OCI-LY3 (cell line): ENCODE measurements at regions not wholly inside any gene's neighbourhood (a gene's known extent, or its start where the extent isn't known, plus 50 kb on each side); places are given as distances from the start of the nearest gene placed in this dataset.

ENCODE experiments used
- H2AFZ ChIP-seq: fragments of 200-600, 300-600 bp; shearing (Covaris generic); 2 replicates; pipeline ENCODE4 v1.6.0; 2014; ENCODE audit warnings: antibody characterized with exemption, low read depth, low read length
- H3K27ac ChIP-seq: fragments of 200-600, 300-600 bp; sonication (generic); 2 replicates; pipeline ENCODE4 v1.5.1; 2014; ENCODE audit warnings: mild to moderate bottlenecking, low read length, moderate library complexity, mixed read lengths
- H3K27me3 ChIP-seq: fragments of 200-600, 300-600 bp; sonication (generic); 2 replicates; pipeline ENCODE4 v1.6.1; 2014; ENCODE audit warnings: low read depth, low read length, mixed read lengths
- H3K36me3 ChIP-seq: fragments of 200-600, 300-600 bp; sonication (generic); replicated peaks from 2 replicates; pipeline ENCODE3; 2014; ENCODE audit warnings: low read depth, low read length, mixed read lengths
- H3K4me1 ChIP-seq: fragments of 300-600, 200-600 bp; sonication (generic); 2 replicates; pipeline ENCODE4 v1.6.1; 2014; ENCODE audit warnings: low read length, mixed read lengths
- H3K4me2 ChIP-seq: fragments of 200-600, 300-600 bp; sonication (generic); 2 replicates; pipeline ENCODE4 v1.6.1; 2014; ENCODE audit warnings: low read length, mixed read lengths
- H3K4me3 ChIP-seq: fragments of 300-600, 200-600 bp; sonication (generic); 2 replicates; pipeline ENCODE4 v1.5.1; 2014; ENCODE audit warnings: antibody characterized with exemption, mild to moderate bottlenecking, low read length, moderate library complexity
- H3K79me2 ChIP-seq: fragments of 300-600, 200-600 bp; shearing (Covaris generic); 2 replicates; pipeline ENCODE4 v1.6.1; 2014; ENCODE audit warnings: mild to moderate bottlenecking, low read length, mixed read lengths
- H3K9ac ChIP-seq: fragments of 300-600, 200-600 bp; shearing (Covaris generic); 2 replicates; pipeline ENCODE4 v1.6.0; 2014; ENCODE audit warnings: mild to moderate bottlenecking, low read length, moderate library complexity
- H3K9me3 ChIP-seq: fragments of 200-600, 300-600 bp; shearing (Covaris generic); 2 replicates; pipeline ENCODE4 v1.6.1; 2014; ENCODE audit warnings: low read length, mixed read lengths; ENCODE audit not compliant: insufficient read depth
- H4K20me1 ChIP-seq: fragments of 200-600, 300-600 bp; sonication (generic); 2 replicates; pipeline ENCODE4 v1.6.1; 2016; ENCODE audit warnings: low read length, mixed read lengths; ENCODE audit not compliant: insufficient read depth
- EZH2phosphoT487 ChIP-seq: fragments of 200-600 bp; shearing (Covaris generic); IDR thresholded peaks from 2 replicates; pipeline ENCODE4 v1.6.1; 2018; ENCODE audit warnings: antibody characterized with exemption, mixed run types, low read depth
- TF ChIP-seq, protein P1 (sequence below): fragments of 200-600, 300-600 bp; sonication (generic); IDR thresholded peaks from 2 replicates; pipeline ENCODE4 v1.5.1; 2014; ENCODE audit warnings: antibody characterized with exemption, low read length, low read depth

DNA sequence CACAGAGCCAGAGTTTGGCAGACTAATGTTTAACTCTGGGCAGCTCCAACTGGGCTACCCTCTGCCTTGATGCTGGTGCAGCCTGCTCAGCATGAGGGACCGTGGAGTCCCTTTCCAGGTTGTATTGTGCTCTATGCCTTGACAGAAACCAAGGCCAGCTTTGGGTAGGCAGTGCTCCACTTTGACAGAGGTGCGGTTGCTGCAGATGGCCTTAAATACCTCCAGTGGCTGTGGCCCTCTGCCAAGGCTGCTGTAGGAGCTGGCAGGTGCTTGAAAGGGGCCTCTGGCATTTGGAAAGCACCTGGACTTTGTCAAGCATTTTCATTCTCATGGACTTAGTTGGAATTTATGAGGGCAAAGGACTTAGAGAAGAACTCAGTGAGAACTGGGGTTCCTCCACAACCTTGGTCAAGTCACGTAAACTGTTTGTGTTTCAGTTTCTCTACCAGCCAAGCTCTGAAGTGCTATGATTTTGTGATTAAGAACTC, 249.7 kb upstream of the ZNF462 start:
- H3K4me3 ChIP-seq, result peak overlapping the region; percentile 36
- peaks cover 13% of the 10 kb centered on the region for H3K27me3 ChIP-seq

GRCh38 chr9:106615118-106615889, 247.7 kb upstream of the ZNF462 start:
- no peak overlapping the region for H2AFZ ChIP-seq
- H3K4me3 ChIP-seq, result no peak overlapping the region
- TF ChIP-seq, protein P1, sequence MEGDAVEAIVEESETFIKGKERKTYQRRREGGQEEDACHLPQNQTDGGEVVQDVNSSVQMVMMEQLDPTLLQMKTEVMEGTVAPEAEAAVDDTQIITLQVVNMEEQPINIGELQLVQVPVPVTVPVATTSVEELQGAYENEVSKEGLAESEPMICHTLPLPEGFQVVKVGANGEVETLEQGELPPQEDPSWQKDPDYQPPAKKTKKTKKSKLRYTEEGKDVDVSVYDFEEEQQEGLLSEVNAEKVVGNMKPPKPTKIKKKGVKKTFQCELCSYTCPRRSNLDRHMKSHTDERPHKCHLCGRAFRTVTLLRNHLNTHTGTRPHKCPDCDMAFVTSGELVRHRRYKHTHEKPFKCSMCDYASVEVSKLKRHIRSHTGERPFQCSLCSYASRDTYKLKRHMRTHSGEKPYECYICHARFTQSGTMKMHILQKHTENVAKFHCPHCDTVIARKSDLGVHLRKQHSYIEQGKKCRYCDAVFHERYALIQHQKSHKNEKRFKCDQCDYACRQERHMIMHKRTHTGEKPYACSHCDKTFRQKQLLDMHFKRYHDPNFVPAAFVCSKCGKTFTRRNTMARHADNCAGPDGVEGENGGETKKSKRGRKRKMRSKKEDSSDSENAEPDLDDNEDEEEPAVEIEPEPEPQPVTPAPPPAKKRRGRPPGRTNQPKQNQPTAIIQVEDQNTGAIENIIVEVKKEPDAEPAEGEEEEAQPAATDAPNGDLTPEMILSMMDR, result no peak
- no peak for TF ChIP-seq EZH2phosphoT487
- H3K27ac ChIP-seq, result no peak overlapping the region
- H3K79me2 ChIP-seq, result no peaks in the 10 kb centered on the region
- H3K9me3 ChIP-seq, result no peaks in the 10 kb centered on the region
- no peaks in the 10 kb centered on the region for H4K20me1 ChIP-seq
- H3K4me1 ChIP-seq, result peaks cover 26% of the 10 kb centered on the region
- peak overlapping the region; percentile 64 for H3K4me2 ChIP-seq
- H3K9ac ChIP-seq, result no peak overlapping the region
- no peaks in the 10 kb centered on the region for H3K36me3 ChIP-seq
- H3K27me3 ChIP-seq, result peaks cover 13% of the 10 kb centered on the region

More for the DNA sequence above, 249.7 kb upstream of the ZNF462 start:
- no peak for TF ChIP-seq EZH2phosphoT487
- Histone ChIP-seq H2AFZ (peak overlapping the region; percentile 47; the same call in 1 of the 2 replicates), H3K27ac (no peak overlapping the region), H3K9me3 (no peaks in the 10 kb centered on the region), H3K9ac (no peak overlapping the region), H3K79me2 (no peaks in the 10 kb centered on the region), H3K4me1 (peaks cover 26% of the 10 kb centered on the region), H4K20me1 (no peaks in the 10 kb centered on the region), H3K4me2 (peak overlapping the region; percentile 64), H3K36me3 (no peaks in the 10 kb centered on the region)

DNA sequence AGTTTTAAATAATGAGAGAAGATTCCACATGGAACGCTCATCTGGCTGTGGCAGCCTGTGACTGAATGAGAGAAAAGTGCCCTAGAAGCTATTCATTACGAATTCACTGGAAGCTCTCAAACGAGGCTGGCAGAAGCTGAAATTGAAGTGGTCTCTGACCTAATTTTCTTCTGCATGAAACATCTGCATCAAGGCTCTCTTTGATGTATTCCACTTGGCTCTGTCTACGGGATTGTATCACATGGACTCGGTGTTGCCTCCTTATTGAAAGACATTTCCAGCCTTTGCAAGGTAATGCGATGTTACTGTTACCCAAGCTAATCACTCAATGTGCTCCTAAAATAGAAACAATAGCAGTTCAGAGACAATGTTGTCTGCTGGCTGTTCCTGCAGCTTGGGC, 246.9 kb upstream of the ZNF462 start:
- Histone ChIP-seq H3K4me1 (peaks cover 26% of the 10 kb centered on the region), H3K4me2 (no peak overlapping the region), H3K27me3 (peaks cover 13% of the 10 kb centered on the region), H3K27ac (no peak overlapping the region), H3K79me2 (no peaks in the 10 kb centered on the region), H3K9ac (no peak overlapping the region), H4K20me1 (no peaks in the 10 kb centered on the region), H3K4me3 (no peak overlapping the region), H3K36me3 (no peaks in the 10 kb centered on the region), H3K9me3 (no peaks in the 10 kb centered on the region), H2AFZ (no peak overlapping the region)
- TF ChIP-seq EZH2phosphoT487, result no peak
- TF ChIP-seq, protein P1, result no peak

GRCh38 chr9:106616851-106617345, 246.1 kb upstream of the ZNF462 start:
- H3K27ac ChIP-seq, result no peak overlapping the region
- H3K79me2 ChIP-seq, result no peaks in the 10 kb centered on the region
- H3K36me3 ChIP-seq, result no peaks in the 10 kb centered on the region
- no peak overlapping the region for H3K4me2 ChIP-seq
- H3K9me3 ChIP-seq, result no peaks in the 10 kb centered on the region
- peaks cover 26% of the 10 kb centered on the region for H3K4me1 ChIP-seq
- peaks cover 13% of the 10 kb centered on the region for H3K27me3 ChIP-seq
- no peaks in the 10 kb centered on the region for H4K20me1 ChIP-seq
- H3K4me3 ChIP-seq, result no peak overlapping the region
- H2AFZ ChIP-seq, result no peak overlapping the region
- H3K9ac ChIP-seq, result no peak overlapping the region
- TF ChIP-seq, protein P1, result no peak
- TF ChIP-seq EZH2phosphoT487, result no peak
